SK-N-SH (cell line): ENCODE measurements at regions not wholly inside any gene's neighbourhood (a gene's known extent, or its start where the extent isn't known, plus 50 kb on each side); places are given as distances from the start of the nearest gene placed in this dataset.
A peak's percentile ranks its signal among the peaks of the same experiment; 100 is the strongest.

Experiments
- EP300 ChIP-seq, 2 experiments: IDR thresholded peaks; 2 replicates each; pipeline versions ENCODE4 v1.4.0 to v1.6.1; 2012; ENCODE audit warnings: borderline replicate concordance in 1 of 2, low read depth in 1 of 2, low read length in 1 of 2
- JUND ChIP-seq: IDR thresholded peaks from 2 replicates; pipeline ENCODE4 v1.4.0; 2012
- PBX3 ChIP-seq: IDR thresholded peaks from 2 replicates; pipeline ENCODE4; 2012
- RCOR1 ChIP-seq: fragments of 150-350 bp; IDR thresholded peaks from 2 replicates; pipeline ENCODE4 v1.6.1; 2017; ENCODE audit warnings: antibody characterized with exemption, low read length
- TF ChIP-seq, protein P1 (sequence below): fragments of 200-600 bp; sonication (generic); IDR thresholded peaks from 2 replicates; pipeline ENCODE4 v1.6.1; 2017; ENCODE audit warnings: antibody characterized with exemption, mild to moderate bottlenecking, moderate library complexity

GRCh38 chr14:86788224-86788623 is 1204.8 kb downstream of the GALC start:
- TF ChIP-seq, protein P1, sequence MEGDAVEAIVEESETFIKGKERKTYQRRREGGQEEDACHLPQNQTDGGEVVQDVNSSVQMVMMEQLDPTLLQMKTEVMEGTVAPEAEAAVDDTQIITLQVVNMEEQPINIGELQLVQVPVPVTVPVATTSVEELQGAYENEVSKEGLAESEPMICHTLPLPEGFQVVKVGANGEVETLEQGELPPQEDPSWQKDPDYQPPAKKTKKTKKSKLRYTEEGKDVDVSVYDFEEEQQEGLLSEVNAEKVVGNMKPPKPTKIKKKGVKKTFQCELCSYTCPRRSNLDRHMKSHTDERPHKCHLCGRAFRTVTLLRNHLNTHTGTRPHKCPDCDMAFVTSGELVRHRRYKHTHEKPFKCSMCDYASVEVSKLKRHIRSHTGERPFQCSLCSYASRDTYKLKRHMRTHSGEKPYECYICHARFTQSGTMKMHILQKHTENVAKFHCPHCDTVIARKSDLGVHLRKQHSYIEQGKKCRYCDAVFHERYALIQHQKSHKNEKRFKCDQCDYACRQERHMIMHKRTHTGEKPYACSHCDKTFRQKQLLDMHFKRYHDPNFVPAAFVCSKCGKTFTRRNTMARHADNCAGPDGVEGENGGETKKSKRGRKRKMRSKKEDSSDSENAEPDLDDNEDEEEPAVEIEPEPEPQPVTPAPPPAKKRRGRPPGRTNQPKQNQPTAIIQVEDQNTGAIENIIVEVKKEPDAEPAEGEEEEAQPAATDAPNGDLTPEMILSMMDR, result no peak
- no peak for TF ChIP-seq EP300 (IDR thresholded peaks at IDR 0.05; ENCODE audit: borderline replicate concordance in 1 of 2, low read depth in 1 of 2, low read length in 1 of 2)
- TF ChIP-seq RCOR1, result no peak
- TF ChIP-seq JUND, result peak; percentile 48
- peak; percentile 68 for TF ChIP-seq PBX3
